ENCODE measurements at regions not wholly inside any gene's neighbourhood (a gene's known extent, or its start where the extent isn't known, plus 50 kb on each side); places are given as distances from the start of the nearest gene placed in this dataset.

DNA sequence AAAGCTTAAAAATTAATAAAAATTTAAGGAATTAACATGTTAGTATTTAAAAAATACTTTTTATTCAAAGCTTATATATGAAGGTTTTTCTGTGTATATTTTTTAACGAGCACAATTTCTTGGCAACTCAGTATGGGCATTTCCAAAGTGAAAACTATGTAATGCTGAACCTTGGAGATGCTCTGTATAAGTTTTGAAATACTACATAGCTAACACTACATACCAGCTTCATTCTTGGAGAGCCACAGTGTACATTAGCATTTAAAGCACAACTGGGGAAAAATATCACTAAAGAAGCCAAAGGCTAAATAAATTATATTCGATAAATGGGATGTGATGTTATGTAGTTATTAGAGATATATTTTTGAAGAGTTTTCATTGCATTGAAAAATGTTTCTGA is 446.5 kb downstream of the CCDC85A start:
- Mint-ChIP-seq H3K4me3 (ENCODE audit: unreplicated experiment) (no peak overlapping the region), H3K4me1 (ENCODE audit: unreplicated experiment) (no peaks in the 10 kb centered on the region), H3K36me3 (ENCODE audit: low read depth, unreplicated experiment) (no peaks in the 10 kb centered on the region), H3K9me3 (ENCODE audit: unreplicated experiment) (no peaks in the 10 kb centered on the region), H3K27ac (ENCODE audit: unreplicated experiment) (no peak overlapping the region), H3K27me3 (ENCODE audit: unreplicated experiment) (no peaks in the 10 kb centered on the region)
- TF ChIP-seq, protein P1, sequence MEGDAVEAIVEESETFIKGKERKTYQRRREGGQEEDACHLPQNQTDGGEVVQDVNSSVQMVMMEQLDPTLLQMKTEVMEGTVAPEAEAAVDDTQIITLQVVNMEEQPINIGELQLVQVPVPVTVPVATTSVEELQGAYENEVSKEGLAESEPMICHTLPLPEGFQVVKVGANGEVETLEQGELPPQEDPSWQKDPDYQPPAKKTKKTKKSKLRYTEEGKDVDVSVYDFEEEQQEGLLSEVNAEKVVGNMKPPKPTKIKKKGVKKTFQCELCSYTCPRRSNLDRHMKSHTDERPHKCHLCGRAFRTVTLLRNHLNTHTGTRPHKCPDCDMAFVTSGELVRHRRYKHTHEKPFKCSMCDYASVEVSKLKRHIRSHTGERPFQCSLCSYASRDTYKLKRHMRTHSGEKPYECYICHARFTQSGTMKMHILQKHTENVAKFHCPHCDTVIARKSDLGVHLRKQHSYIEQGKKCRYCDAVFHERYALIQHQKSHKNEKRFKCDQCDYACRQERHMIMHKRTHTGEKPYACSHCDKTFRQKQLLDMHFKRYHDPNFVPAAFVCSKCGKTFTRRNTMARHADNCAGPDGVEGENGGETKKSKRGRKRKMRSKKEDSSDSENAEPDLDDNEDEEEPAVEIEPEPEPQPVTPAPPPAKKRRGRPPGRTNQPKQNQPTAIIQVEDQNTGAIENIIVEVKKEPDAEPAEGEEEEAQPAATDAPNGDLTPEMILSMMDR (IDR thresholded peaks at IDR 0.05; ENCODE audit: unreplicated experiment) = no peak
- no peak for DNase-seq (ENCODE audit: low spot score)

DNA sequence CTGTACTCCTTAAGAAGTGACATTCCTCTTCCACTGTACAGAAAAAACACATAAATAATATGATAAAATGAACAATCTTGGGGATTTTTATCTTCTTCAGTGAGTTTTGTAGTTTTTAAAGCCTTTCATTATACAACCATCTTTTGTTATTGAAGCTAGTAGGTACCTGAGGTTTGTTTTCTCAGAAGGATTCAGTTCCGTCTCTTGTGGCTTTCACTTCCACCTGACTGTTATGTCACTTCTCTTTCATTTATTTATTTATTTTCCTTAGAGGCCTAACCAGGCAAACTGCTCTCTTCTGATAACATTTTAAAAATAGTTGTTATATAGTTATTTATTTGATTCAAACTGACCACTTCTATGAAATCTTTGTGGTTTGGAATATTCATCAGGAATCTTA is 464.2 kb downstream of the CCDC85A start:
- DNase-seq (ENCODE audit: low spot score) = no peak
- no peak overlapping the region for H3K27ac Mint-ChIP-seq (ENCODE audit: unreplicated experiment)
- no peaks in the 10 kb centered on the region for H3K9me3 Mint-ChIP-seq (ENCODE audit: unreplicated experiment)
- no peaks in the 10 kb centered on the region for H3K27me3 Mint-ChIP-seq (ENCODE audit: unreplicated experiment)
- H3K4me3 Mint-ChIP-seq (ENCODE audit: unreplicated experiment) = no peak overlapping the region
- H3K4me1 Mint-ChIP-seq (ENCODE audit: unreplicated experiment) = no peaks in the 10 kb centered on the region
- H3K36me3 Mint-ChIP-seq (ENCODE audit: low read depth, unreplicated experiment) = no peaks in the 10 kb centered on the region
- TF ChIP-seq, protein P1 (IDR thresholded peaks at IDR 0.05; ENCODE audit: unreplicated experiment) = no peak

DNA sequence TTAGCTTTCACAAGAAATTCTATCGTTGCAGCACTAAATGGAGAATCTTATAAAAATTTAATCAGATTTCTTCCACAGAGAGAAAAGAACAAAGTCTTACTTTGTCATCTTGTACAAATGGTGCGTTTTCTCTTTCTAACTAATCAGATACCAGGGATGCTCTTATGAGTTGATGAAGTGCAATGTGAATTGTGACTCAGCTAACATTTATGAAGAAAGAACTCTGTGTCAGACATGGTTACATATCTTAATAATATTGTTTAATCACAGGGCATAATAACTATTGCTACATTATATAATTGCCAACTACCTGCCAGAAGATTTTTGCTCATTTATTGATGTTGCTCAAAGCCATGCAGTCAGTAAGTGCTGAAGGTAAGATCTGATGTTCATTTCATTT is 465.0 kb downstream of the CCDC85A start:
- TF ChIP-seq, protein P1 (IDR thresholded peaks at IDR 0.05; ENCODE audit: unreplicated experiment) = no peak
- Mint-ChIP-seq H3K36me3 (ENCODE audit: low read depth, unreplicated experiment) (no peaks in the 10 kb centered on the region), H3K4me1 (ENCODE audit: unreplicated experiment) (no peaks in the 10 kb centered on the region), H3K27ac (ENCODE audit: unreplicated experiment) (no peak overlapping the region), H3K9me3 (ENCODE audit: unreplicated experiment) (no peaks in the 10 kb centered on the region), H3K4me3 (ENCODE audit: unreplicated experiment) (no peak overlapping the region), H3K27me3 (ENCODE audit: unreplicated experiment) (no peaks in the 10 kb centered on the region)
- no peak for DNase-seq (ENCODE audit: low spot score)

DNA sequence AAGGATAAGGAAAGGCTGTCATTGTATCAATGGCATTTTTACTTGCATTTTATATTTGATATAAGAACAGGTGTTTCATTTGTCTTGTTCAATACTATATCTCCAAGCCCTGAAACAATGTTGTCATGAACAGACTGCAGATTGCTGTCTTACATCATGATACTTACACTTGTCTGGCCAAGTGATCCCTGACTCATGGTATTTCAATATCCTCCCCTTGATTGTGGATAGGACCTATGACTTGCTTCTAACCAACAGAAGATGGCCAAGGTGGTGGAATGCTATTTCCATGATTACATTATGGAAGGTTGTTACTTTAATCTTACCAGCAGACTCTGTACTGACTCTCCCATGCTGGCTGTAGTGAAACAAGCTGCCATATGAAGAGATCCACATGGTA is 471.1 kb downstream of the CCDC85A start:
- H3K27me3 Mint-ChIP-seq (ENCODE audit: unreplicated experiment) = peaks cover 2% of the 10 kb centered on the region
- DNase-seq (ENCODE audit: low spot score) = no peak
- H3K36me3 Mint-ChIP-seq (ENCODE audit: low read depth, unreplicated experiment) = no peaks in the 10 kb centered on the region
- H3K27ac Mint-ChIP-seq (ENCODE audit: unreplicated experiment) = no peak overlapping the region
- H3K4me3 Mint-ChIP-seq (ENCODE audit: unreplicated experiment) = no peak overlapping the region
- TF ChIP-seq, protein P1 (IDR thresholded peaks at IDR 0.05; ENCODE audit: unreplicated experiment) = no peak
- no peaks in the 10 kb centered on the region for H3K9me3 Mint-ChIP-seq (ENCODE audit: unreplicated experiment)
- H3K4me1 Mint-ChIP-seq (ENCODE audit: unreplicated experiment) = no peaks in the 10 kb centered on the region

DNA sequence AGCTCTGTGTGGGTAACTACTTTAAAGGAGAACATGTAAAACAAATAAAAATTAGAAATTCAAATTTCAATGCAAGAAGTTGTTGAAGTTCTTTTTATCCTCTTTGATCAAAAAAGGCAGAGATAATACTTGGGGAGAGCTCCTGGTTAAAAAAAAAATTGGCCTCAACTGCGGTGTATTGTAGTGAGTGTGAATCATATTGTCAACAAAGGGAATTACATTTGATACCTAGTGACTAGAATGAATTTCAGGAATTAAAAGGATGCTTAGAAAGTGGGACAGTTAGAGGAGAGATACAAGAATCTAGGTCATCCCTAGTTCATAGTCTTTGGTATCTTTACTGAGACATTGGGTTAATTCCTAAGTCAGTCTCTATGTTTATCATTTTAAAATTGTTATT is 473.0 kb downstream of the CCDC85A start:
- no peaks in the 10 kb centered on the region for H3K36me3 Mint-ChIP-seq (ENCODE audit: low read depth, unreplicated experiment)

More for the DNA sequence above, 473.0 kb downstream of the CCDC85A start:
- Mint-ChIP-seq H3K4me1 (ENCODE audit: unreplicated experiment) (no peaks in the 10 kb centered on the region), H3K4me3 (ENCODE audit: unreplicated experiment) (no peak overlapping the region), H3K27me3 (ENCODE audit: unreplicated experiment) (peaks cover 2% of the 10 kb centered on the region), H3K9me3 (ENCODE audit: unreplicated experiment) (no peaks in the 10 kb centered on the region), H3K27ac (ENCODE audit: unreplicated experiment) (no peak overlapping the region)
- TF ChIP-seq, protein P1 (IDR thresholded peaks at IDR 0.05; ENCODE audit: unreplicated experiment) = no peak
- no peak for DNase-seq (ENCODE audit: low spot score)
